Liver (tissue), 8 donors: ENCODE measurements at regions not wholly inside any gene's neighbourhood (a gene's known extent, or its start where the extent isn't known, plus 50 kb on each side); places are given as distances from the start of the nearest gene placed in this dataset.

Experiments
- DNase-seq: peaks from one replicate; pipeline ENCODE4 v3.0.0-alpha.2; 2017; ENCODE audit warnings: low spot score
- H3K27ac ChIP-seq, 2 donors: one replicate each; pipeline ENCODE4 v1.7.0; 2013; ENCODE audit warnings: inconsistent platforms in 2 of 2, low read length in 2 of 2, control low read depth in 1 of 2, low read depth in 1 of 2, mild to moderate bottlenecking in 1 of 2
- H3K27me3 ChIP-seq, 4 donors: one replicate each; pipeline versions ENCODE4 v1.6.1 to v1.7.0; 2013; ENCODE audit warnings: low read length in 3 of 4, inconsistent platforms in 1 of 4, mild to moderate bottlenecking in 1 of 4, moderate library complexity in 1 of 4; ENCODE audit not compliant: control insufficient read depth in 4 of 4, insufficient read depth in 4 of 4
- H3K36me3 ChIP-seq, 4 donors: one replicate each; pipeline versions ENCODE4 v1.6.1 to v1.7.0; 2013; ENCODE audit warnings: low read length in 3 of 4, mild to moderate bottlenecking in 3 of 4, low read depth in 1 of 4, moderate library complexity in 1 of 4; ENCODE audit not compliant: control insufficient read depth in 4 of 4, insufficient read depth in 3 of 4
- H3K4me1 ChIP-seq, 4 donors: one replicate each; pipeline versions ENCODE4 v1.6.1 to v1.7.0; 2013; ENCODE audit warnings: low read length in 3 of 4, mild to moderate bottlenecking in 3 of 4, moderate library complexity in 1 of 4; ENCODE audit not compliant: control insufficient read depth in 4 of 4, insufficient read depth in 4 of 4
- H3K4me3 ChIP-seq, 3 donors: one replicate each; pipeline versions ENCODE4 v1.6.1 to v1.7.0; 2013; ENCODE audit warnings: low read length in 3 of 3, control low read depth in 1 of 3, low read depth in 1 of 3, mild to moderate bottlenecking in 1 of 3
- H3K9ac ChIP-seq, 2 donors: one replicate each; pipeline ENCODE4 v1.7.0; 2013; ENCODE audit warnings: low read length in 2 of 2, mild to moderate bottlenecking in 2 of 2, moderate library complexity in 2 of 2, control low read depth in 1 of 2, low read depth in 1 of 2
- H3K9me3 ChIP-seq, 4 donors: one replicate each; pipeline versions ENCODE4 v1.6.1 to v1.7.0; 2013; ENCODE audit warnings: low read length in 3 of 4; ENCODE audit not compliant: control insufficient read depth in 4 of 4
- FOXA1 ChIP-seq: IDR thresholded peaks from 2 replicates; pipeline ENCODE4 v1.6.1; 2016; ENCODE audit warnings: antibody characterized with exemption
- FOXA2 ChIP-seq: IDR thresholded peaks from 2 replicates; pipeline ENCODE4 v1.6.1; 2016; ENCODE audit warnings: antibody characterized with exemption
- GABPA ChIP-seq, 2 donors: IDR thresholded peaks in 1 of 2; conservative IDR thresholded peaks in 1 of 2; 2 replicates each; pipeline ENCODE4 v1.6.1; 2016; ENCODE audit warnings: antibody characterized with exemption in 2 of 2, mild to moderate bottlenecking in 1 of 2, moderate library complexity in 1 of 2
- JUND ChIP-seq, 2 donors: IDR thresholded peaks; 2 replicates each; pipeline ENCODE4 v1.6.1; 2016; ENCODE audit warnings: antibody characterized with exemption in 2 of 2
- NR2F2 ChIP-seq: IDR thresholded peaks from 2 replicates; pipeline ENCODE4 v1.6.1; 2016; ENCODE audit warnings: antibody characterized with exemption
- RAD21 ChIP-seq, 2 donors: IDR thresholded peaks; 2 replicates each; pipeline ENCODE4 v1.6.1; 2016; ENCODE audit warnings: antibody characterized with exemption in 2 of 2, mild to moderate bottlenecking in 2 of 2
- RXRA ChIP-seq, 2 donors: IDR thresholded peaks; 2 replicates each; pipeline ENCODE4 v1.6.1; 2017 to 2018; ENCODE audit warnings: antibody characterized with exemption in 2 of 2, mild to moderate bottlenecking in 1 of 2
- SP1 ChIP-seq: IDR thresholded peaks from 2 replicates; pipeline ENCODE4 v1.6.1; 2018; ENCODE audit warnings: antibody characterized with exemption, mild to moderate bottlenecking
- TAF1 ChIP-seq: conservative IDR thresholded peaks from 2 replicates; pipeline ENCODE4 v1.6.1; 2016; ENCODE audit warnings: antibody characterized with exemption, mild to moderate bottlenecking
- YY1 ChIP-seq: IDR thresholded peaks from 2 replicates; pipeline ENCODE4 v1.6.1; 2016; ENCODE audit warnings: antibody characterized with exemption, mild to moderate bottlenecking
- WGBS: extraction: QIAGEN DNeasy Blood & Tissue Kit; methylation state at CpG from one replicate; pipeline ENCODE4 v1.1.7; 2013; 5-methylcytosine and 5-hydroxymethylcytosine counted together
- TF ChIP-seq, protein P1 (sequence below): IDR thresholded peaks from 2 replicates; pipeline ENCODE4 v1.6.1; 2016; ENCODE audit warnings: antibody characterized with exemption
- TF ChIP-seq, protein P2 (sequence below): IDR thresholded peaks from 2 replicates; pipeline ENCODE4 v1.6.1; 2016; ENCODE audit warnings: antibody characterized with exemption, mild to moderate bottlenecking
- TF ChIP-seq, protein P3 (sequence below): fragments of 150-350 bp; IDR thresholded peaks from 2 replicates; pipeline ENCODE4 v1.5.1; 2017; ENCODE audit warnings: improper control_type of control experiment, low read depth, low read length; ENCODE audit not compliant: missing input control
- TF ChIP-seq, protein P4 (sequence below): IDR thresholded peaks from 2 replicates; pipeline ENCODE4 v1.6.1; 2016; ENCODE audit warnings: antibody characterized with exemption
- TF ChIP-seq, protein P5 (sequence below): IDR thresholded peaks from 2 replicates; pipeline ENCODE4 v1.6.1; 2016; ENCODE audit warnings: antibody characterized with exemption
- donor health status: healthy.
- donor health status: healthy.
- donor health status: healthy.
- donor health status: healthy.
- donor health status: healthy.

DNA sequence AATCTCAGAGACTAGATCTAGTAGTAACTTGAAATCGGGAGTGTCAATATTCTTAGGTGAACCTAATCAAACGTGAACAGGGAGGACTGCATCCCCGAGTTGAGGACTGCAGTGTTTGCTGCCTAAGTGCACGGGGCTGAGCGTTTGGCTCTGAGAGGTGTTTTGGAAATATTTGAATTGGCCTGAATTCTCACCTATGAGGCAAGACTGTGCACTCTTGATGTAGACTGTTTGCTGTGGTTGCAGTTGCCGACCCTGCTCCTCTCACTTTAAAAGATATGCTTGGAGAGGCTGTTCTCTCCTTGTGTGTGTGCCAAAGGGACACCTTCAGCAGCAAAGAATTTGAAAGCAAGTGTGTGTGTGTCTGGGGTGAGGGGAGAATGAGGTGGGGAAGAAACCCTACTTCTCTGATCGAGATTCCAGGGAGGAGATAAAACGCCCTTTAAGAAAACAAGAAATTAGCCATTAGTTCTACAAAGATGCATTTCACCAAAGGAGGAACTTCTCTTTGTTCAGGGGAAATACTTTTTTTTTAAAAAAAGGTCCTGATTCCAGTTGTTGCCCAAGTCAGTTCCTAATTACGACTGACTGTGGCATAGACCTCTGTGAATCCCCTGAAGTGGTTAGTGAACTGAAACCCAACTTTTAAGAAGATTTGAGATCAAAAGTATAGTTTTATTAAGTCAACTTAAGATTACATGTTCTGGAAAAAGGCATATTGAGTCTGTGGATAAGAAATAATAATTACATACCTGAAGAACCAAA is 106.6 kb downstream of the DYRK2 start (continued):
- TF ChIP-seq, protein P1, sequence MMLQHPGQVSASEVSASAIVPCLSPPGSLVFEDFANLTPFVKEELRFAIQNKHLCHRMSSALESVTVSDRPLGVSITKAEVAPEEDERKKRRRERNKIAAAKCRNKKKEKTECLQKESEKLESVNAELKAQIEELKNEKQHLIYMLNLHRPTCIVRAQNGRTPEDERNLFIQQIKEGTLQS = no peak

DNA sequence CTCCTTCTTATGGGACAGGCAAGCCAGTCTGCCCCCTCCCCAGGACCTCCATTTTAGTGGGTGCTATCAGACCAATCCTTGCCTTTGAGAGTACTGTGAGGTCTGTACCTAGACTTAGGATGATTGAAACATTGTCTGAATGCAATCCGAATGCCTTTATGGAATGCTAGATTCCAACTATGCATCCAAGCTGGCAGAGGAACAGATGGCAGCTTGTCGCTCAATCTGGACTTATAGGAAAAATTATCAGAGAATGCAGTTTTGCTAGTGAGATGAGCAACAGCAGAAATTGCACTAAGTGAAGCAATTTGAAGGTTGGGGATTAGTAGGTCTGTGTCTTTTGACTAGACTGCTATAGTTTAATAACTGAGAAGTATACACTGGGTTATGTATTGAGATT is 109.1 kb downstream of the DYRK2 start:
- H3K27ac ChIP-seq = no peak overlapping the region
- peaks cover 0 to 7% (median 4%) of the 10 kb centered on the region in 4 donors for H3K4me1 ChIP-seq
- no peaks in the 10 kb centered on the region for H3K27me3 ChIP-seq
- H3K36me3 ChIP-seq = no peaks in the 10 kb centered on the region
- DNase-seq = no peak
- no peak overlapping the region for H3K9ac ChIP-seq
- no peaks in the 10 kb centered on the region for H3K9me3 ChIP-seq
- WGBS = 95% methylated on average over 2 of the region's 2 CpGs
- H3K4me3 ChIP-seq = no peak overlapping the region
- no peak for TF ChIP-seq RXRA (IDR thresholded peaks at IDR 0.05)
- no peak for TF ChIP-seq GABPA (IDR thresholded peaks at IDR 0.05 in 1 of 2, conservative IDR thresholded peaks at IDR 0.05 in 1 of 2)
- TF ChIP-seq FOXA2 = no peak
- TF ChIP-seq, protein P2, sequence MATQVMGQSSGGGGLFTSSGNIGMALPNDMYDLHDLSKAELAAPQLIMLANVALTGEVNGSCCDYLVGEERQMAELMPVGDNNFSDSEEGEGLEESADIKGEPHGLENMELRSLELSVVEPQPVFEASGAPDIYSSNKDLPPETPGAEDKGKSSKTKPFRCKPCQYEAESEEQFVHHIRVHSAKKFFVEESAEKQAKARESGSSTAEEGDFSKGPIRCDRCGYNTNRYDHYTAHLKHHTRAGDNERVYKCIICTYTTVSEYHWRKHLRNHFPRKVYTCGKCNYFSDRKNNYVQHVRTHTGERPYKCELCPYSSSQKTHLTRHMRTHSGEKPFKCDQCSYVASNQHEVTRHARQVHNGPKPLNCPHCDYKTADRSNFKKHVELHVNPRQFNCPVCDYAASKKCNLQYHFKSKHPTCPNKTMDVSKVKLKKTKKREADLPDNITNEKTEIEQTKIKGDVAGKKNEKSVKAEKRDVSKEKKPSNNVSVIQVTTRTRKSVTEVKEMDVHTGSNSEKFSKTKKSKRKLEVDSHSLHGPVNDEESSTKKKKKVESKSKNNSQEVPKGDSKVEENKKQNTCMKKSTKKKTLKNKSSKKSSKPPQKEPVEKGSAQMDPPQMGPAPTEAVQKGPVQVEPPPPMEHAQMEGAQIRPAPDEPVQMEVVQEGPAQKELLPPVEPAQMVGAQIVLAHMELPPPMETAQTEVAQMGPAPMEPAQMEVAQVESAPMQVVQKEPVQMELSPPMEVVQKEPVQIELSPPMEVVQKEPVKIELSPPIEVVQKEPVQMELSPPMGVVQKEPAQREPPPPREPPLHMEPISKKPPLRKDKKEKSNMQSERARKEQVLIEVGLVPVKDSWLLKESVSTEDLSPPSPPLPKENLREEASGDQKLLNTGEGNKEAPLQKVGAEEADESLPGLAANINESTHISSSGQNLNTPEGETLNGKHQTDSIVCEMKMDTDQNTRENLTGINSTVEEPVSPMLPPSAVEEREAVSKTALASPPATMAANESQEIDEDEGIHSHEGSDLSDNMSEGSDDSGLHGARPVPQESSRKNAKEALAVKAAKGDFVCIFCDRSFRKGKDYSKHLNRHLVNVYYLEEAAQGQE = no peak
- TF ChIP-seq TAF1 = no peak
- TF ChIP-seq RAD21 (IDR thresholded peaks at IDR 0.05) = no peak
- no peak for TF ChIP-seq FOXA1
- TF ChIP-seq, protein P3, sequence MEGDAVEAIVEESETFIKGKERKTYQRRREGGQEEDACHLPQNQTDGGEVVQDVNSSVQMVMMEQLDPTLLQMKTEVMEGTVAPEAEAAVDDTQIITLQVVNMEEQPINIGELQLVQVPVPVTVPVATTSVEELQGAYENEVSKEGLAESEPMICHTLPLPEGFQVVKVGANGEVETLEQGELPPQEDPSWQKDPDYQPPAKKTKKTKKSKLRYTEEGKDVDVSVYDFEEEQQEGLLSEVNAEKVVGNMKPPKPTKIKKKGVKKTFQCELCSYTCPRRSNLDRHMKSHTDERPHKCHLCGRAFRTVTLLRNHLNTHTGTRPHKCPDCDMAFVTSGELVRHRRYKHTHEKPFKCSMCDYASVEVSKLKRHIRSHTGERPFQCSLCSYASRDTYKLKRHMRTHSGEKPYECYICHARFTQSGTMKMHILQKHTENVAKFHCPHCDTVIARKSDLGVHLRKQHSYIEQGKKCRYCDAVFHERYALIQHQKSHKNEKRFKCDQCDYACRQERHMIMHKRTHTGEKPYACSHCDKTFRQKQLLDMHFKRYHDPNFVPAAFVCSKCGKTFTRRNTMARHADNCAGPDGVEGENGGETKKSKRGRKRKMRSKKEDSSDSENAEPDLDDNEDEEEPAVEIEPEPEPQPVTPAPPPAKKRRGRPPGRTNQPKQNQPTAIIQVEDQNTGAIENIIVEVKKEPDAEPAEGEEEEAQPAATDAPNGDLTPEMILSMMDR = no peak
- no peak for TF ChIP-seq SP1

DNA sequence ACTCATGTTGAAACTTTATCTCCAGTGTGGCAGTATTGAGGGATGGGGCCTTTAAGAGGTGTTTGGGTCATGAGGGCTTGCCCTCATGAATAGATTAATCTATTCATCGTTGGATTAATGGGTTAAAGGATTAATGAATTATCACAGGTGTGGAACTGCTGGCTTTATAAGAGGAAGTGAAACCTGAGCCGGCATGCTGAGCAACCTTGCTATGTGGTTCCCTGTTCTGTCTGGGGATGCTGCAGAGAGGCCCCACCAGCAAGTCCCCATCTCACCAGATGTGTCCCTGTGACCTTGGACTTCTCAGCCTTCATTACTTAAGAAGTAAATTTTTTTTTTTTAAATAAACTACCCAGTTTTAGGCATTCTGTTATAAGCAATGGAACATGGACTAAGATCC is 109.6 kb downstream of the DYRK2 start:
- peaks cover 0 to 7% (median 4%) of the 10 kb centered on the region in 4 donors for H3K4me1 ChIP-seq
- TF ChIP-seq, protein P4, sequence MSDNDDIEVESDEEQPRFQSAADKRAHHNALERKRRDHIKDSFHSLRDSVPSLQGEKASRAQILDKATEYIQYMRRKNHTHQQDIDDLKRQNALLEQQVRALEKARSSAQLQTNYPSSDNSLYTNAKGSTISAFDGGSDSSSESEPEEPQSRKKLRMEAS = no peak
- TF ChIP-seq RAD21 (IDR thresholded peaks at IDR 0.05) (no peak), GABPA (IDR thresholded peaks at IDR 0.05 in 1 of 2, conservative IDR thresholded peaks at IDR 0.05 in 1 of 2) (no peak), JUND (IDR thresholded peaks at IDR 0.05) (no peak), RXRA (IDR thresholded peaks at IDR 0.05) (no peak), SP1 (no peak), FOXA1 (no peak), YY1 (no peak), NR2F2 (no peak)
- TF ChIP-seq, protein P2 = no peak
- TF ChIP-seq, protein P1 = no peak
- TF ChIP-seq, protein P5, sequence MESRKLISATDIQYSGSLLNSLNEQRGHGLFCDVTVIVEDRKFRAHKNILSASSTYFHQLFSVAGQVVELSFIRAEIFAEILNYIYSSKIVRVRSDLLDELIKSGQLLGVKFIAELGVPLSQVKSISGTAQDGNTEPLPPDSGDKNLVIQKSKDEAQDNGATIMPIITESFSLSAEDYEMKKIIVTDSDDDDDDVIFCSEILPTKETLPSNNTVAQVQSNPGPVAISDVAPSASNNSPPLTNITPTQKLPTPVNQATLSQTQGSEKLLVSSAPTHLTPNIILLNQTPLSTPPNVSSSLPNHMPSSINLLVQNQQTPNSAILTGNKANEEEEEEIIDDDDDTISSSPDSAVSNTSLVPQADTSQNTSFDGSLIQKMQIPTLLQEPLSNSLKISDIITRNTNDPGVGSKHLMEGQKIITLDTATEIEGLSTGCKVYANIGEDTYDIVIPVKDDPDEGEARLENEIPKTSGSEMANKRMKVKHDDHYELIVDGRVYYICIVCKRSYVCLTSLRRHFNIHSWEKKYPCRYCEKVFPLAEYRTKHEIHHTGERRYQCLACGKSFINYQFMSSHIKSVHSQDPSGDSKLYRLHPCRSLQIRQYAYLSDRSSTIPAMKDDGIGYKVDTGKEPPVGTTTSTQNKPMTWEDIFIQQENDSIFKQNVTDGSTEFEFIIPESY = no peak
- H3K9ac ChIP-seq = no peak overlapping the region
- no peaks in the 10 kb centered on the region for H3K27me3 ChIP-seq
- H3K9me3 ChIP-seq = no peaks in the 10 kb centered on the region
- H3K36me3 ChIP-seq = no peaks in the 10 kb centered on the region
- no peak for DNase-seq
- no peak overlapping the region for H3K27ac ChIP-seq
- 68% methylated on average over 2 of the region's 2 CpGs for WGBS
- no peak overlapping the region for H3K4me3 ChIP-seq
